ENCODE measurements at regions not wholly inside any gene's neighbourhood (a gene's known extent, or its start where the extent isn't known, plus 50 kb on each side); places are given as distances from the start of the nearest gene placed in this dataset.

DNA sequence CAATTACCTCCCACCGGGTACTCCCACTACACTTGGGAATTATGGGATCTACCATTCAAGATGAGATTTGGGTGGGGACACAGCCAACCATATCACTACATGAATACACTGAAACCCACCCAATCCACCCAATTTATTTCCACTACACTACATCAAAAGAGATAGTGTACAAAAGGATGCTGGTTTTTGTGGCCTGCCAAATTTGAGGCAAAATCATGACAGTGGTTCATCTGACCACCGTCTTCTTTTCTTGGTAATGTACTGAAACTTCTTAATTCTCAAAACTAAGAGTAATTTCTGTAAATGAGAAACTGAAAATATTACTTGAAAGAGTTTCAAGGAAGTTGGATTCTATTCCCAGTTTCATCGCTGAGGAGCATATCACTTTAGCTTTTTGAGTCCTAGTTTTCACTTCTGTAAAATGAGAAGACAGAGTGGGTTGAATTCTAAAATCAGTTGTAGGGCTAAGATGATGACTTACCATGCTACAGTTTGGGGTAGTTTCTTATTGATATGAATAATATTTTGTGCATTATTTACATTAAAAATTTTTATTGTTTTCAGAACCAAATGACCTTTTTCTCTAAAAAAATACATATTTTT lies 360.4 kb upstream of the CNTN6 start:
- Histone ChIP-seq H3K9me3 (ENCODE audit: control insufficient read depth, low read length) (peaks cover 67% of the 10 kb centered on the region), H3K4me3 (ENCODE audit: low read length) (no peak overlapping the region), H3K36me3 (ENCODE audit: control insufficient read depth, insufficient read depth, low read length) (no peaks in the 10 kb centered on the region), H3K27me3 (ENCODE audit: control insufficient read depth, insufficient read depth, low read length, poor library complexity, severe bottlenecking) (no peaks in the 10 kb centered on the region), H3K9ac (ENCODE audit: extremely low read depth, low read length, poor library complexity, severe bottlenecking) (no peak overlapping the region), H3K4me1 (ENCODE audit: control insufficient read depth, insufficient read depth, low read length) (no peaks in the 10 kb centered on the region), H3K27ac (ENCODE audit: low read depth, low read length) (no peak overlapping the region)
- 85 to 100% methylated on average over 2 to 3 of the region's 3 CpGs for WGBS, 2 experiments (ENCODE audit: insufficient coverage in 1 of 2, insufficient read length in 1 of 2)
- no peak overlapping the region for H3K4me3 Mint-ChIP-seq
- H3K36me3 Mint-ChIP-seq (ENCODE audit: low read depth), result no peaks in the 10 kb centered on the region
- TF ChIP-seq, protein P1, sequence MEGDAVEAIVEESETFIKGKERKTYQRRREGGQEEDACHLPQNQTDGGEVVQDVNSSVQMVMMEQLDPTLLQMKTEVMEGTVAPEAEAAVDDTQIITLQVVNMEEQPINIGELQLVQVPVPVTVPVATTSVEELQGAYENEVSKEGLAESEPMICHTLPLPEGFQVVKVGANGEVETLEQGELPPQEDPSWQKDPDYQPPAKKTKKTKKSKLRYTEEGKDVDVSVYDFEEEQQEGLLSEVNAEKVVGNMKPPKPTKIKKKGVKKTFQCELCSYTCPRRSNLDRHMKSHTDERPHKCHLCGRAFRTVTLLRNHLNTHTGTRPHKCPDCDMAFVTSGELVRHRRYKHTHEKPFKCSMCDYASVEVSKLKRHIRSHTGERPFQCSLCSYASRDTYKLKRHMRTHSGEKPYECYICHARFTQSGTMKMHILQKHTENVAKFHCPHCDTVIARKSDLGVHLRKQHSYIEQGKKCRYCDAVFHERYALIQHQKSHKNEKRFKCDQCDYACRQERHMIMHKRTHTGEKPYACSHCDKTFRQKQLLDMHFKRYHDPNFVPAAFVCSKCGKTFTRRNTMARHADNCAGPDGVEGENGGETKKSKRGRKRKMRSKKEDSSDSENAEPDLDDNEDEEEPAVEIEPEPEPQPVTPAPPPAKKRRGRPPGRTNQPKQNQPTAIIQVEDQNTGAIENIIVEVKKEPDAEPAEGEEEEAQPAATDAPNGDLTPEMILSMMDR (conservative IDR thresholded peaks at IDR 0.05), result no peak
- H3K27ac Mint-ChIP-seq, result no peak overlapping the region
- no peak for DNase-seq
- no peaks in the 10 kb centered on the region for H3K9me3 Mint-ChIP-seq
- H3K4me1 Mint-ChIP-seq, result no peaks in the 10 kb centered on the region
- H3K27me3 Mint-ChIP-seq (ENCODE audit: insufficient read depth), result no peaks in the 10 kb centered on the region

DNA sequence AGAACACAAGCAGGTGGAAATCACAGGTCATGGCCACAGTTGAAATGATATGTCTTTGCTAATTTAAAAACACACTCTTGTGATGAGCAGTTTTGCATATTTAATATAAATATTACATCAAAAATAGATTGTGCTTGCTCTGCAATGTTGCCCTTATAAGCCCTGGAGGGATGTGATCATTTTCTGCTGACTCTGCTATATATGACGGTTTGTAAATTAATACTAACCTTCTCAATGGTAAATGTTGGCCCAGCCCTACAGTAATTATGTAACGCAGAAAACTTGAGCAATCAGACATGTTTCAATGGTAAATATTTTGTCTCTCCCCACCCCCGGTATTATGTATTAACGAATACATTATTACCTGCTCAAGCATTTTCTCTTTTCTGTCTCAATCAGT lies 359.5 kb upstream of the CNTN6 start:
- TF ChIP-seq, protein P1 (conservative IDR thresholded peaks at IDR 0.05), result no peak

DNA sequence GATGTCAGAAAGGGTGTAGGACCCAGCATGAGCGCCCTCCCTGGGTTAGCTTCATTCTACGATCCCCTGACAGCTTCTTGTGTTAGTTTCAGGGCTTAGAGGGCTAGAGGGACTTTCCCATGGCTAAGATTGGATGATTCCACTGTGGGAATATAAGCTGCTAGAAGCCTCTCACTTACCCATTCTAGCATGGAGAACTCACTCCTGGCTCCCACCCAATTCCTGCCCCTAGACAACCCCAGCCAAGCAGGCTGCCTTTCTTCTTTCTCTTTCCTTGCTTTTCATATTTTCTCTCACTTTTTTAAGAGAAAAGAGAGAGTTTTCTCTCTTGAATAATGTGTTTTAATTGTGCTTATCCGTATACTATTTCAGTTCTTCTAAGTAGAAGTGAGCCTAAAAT lies 335.1 kb upstream of the CNTN6 start:
- no peaks in the 10 kb centered on the region for H3K27me3 Mint-ChIP-seq (ENCODE audit: insufficient read depth)
- H3K36me3 Mint-ChIP-seq (ENCODE audit: low read depth), result no peaks in the 10 kb centered on the region
- H3K9me3 Mint-ChIP-seq, result peaks cover 5% of the 10 kb centered on the region
- Histone ChIP-seq H3K4me3 (ENCODE audit: low read length) (no peak overlapping the region), H3K36me3 (ENCODE audit: control insufficient read depth, insufficient read depth, low read length) (no peaks in the 10 kb centered on the region), H3K27me3 (ENCODE audit: control insufficient read depth, insufficient read depth, low read length, poor library complexity, severe bottlenecking) (no peaks in the 10 kb centered on the region), H3K9ac (ENCODE audit: extremely low read depth, low read length, poor library complexity, severe bottlenecking) (no peak overlapping the region), H3K27ac (ENCODE audit: low read depth, low read length) (no peak overlapping the region), H3K4me1 (ENCODE audit: control insufficient read depth, insufficient read depth, low read length) (no peaks in the 10 kb centered on the region), H3K9me3 (ENCODE audit: control insufficient read depth, low read length) (peaks cover 57% of the 10 kb centered on the region)
- whole genome bisulfite sequencing, 2 experiments (ENCODE audit: insufficient coverage in 1 of 2, insufficient read length in 1 of 2), result 34% methylated on average over 3 of the region's 3 CpGs; no CpG with 5 or more reads in 1 of the 2 experiments
- TF ChIP-seq, protein P1 (conservative IDR thresholded peaks at IDR 0.05), result no peak
- H3K27ac Mint-ChIP-seq, result no peak overlapping the region
- no peaks in the 10 kb centered on the region for H3K4me1 Mint-ChIP-seq
- DNase-seq, result no peak
- H3K4me3 Mint-ChIP-seq, result no peak overlapping the region

More for the DNA sequence above, 359.5 kb upstream of the CNTN6 start:
- no peak overlapping the region for H3K27ac Mint-ChIP-seq
- Histone ChIP-seq H3K27ac (ENCODE audit: low read depth, low read length) (no peak overlapping the region), H3K4me3 (ENCODE audit: low read length) (no peak overlapping the region), H3K9ac (ENCODE audit: extremely low read depth, low read length, poor library complexity, severe bottlenecking) (no peak overlapping the region), H3K36me3 (ENCODE audit: control insufficient read depth, insufficient read depth, low read length) (no peaks in the 10 kb centered on the region), H3K27me3 (ENCODE audit: control insufficient read depth, insufficient read depth, low read length, poor library complexity, severe bottlenecking) (no peaks in the 10 kb centered on the region), H3K4me1 (ENCODE audit: control insufficient read depth, insufficient read depth, low read length) (no peaks in the 10 kb centered on the region), H3K9me3 (ENCODE audit: control insufficient read depth, low read length) (peaks cover 64% of the 10 kb centered on the region)
- no peaks in the 10 kb centered on the region for H3K27me3 Mint-ChIP-seq (ENCODE audit: insufficient read depth)
- H3K9me3 Mint-ChIP-seq, result no peaks in the 10 kb centered on the region
- no peaks in the 10 kb centered on the region for H3K4me1 Mint-ChIP-seq
- no peaks in the 10 kb centered on the region for H3K36me3 Mint-ChIP-seq (ENCODE audit: low read depth)
- 79 to 80% methylated on average over 2 to 4 of the region's 4 CpGs for WGBS, 2 experiments (ENCODE audit: insufficient coverage in 1 of 2, insufficient read length in 1 of 2)
- DNase-seq, result no peak
- H3K4me3 Mint-ChIP-seq, result no peak overlapping the region
